ENCODE measurements at regions not wholly inside any gene's neighbourhood (a gene's known extent, or its start where the extent isn't known, plus 50 kb on each side); places are given as distances from the start of the nearest gene placed in this dataset.
A peak's percentile ranks its signal among the peaks of the same experiment; 100 is the strongest.

DNA sequence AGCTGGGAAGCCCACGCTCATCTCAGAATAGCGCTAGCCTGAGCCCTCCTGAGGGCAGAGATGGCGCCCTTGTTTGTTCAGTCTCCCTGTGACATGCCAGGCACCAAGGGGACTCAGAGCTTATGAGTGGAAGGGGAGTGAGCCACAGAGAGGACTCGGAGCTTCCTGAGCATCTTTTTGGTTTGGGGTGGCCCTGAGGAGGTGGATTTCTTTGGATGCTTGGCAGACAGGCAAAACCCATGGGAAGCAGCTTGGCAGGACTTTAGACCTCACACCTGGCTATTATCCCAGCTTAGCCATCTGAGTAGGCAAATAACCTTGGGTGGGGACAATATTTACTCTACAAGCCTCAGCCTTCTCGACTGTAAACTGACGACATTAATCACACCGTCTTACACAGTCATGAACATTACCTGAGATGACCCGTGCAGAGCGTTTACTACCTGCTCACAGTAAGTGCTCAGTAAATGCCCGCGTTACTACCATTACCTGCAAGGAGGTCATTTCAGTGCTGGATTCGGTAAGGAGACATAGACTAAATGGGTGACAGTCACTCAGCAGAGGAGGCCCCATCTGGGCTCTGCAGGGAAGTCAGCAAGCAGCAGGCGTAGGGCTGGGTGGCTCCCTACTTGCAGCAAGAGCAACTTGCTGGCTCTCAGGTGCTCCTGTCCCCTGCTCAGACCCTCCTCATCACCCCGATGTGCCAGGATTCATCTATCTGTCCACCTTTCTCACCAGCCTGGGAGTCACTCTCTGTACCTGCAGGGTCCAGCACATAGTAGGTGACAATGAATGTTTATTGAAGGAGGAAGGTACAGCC is 54.9 kb downstream of the KLHDC7A start:
- no peak for DNase-seq

DNA sequence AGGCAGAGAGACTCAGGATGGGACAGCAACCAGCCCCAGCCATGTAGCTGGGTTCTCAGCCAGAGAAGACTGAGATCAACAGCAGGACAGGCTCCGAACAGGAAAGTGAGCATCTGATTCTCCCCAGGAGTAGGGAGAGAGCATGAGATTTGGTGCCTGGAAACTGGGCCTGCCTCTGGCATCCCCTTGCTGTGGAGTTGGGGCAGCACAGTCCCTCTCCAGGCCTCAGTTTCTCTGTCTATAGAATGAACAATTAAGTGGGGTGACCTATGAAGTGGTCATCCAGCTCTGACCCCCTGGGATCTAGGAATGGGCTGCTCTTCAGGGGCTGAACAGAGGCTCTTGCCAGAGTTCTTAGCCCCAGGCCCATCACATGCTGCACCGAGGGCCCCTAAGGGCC is 55.6 kb downstream of the KLHDC7A start:
- DNase-seq = no peak

DNA sequence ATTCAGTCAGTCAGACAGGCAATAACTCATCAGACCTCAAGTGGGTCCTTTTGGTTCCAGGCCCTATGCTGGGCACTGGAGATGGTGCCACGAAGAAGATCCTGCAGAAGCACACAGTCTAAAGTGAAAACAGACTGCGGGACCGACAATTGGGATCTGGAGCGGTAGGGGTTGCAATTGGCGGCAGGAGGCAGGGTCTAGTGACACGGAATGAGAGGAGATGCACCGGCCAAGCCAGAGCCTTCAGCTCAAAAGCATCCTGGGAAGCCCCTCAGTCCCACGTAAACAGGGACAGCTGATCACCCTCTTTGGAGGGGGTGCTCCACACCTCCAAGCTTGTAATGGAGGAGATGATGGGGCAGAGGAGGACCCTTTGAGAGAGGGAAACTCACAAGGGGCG is 56.2 kb downstream of the KLHDC7A start:
- DNase-seq = no peak

DNA sequence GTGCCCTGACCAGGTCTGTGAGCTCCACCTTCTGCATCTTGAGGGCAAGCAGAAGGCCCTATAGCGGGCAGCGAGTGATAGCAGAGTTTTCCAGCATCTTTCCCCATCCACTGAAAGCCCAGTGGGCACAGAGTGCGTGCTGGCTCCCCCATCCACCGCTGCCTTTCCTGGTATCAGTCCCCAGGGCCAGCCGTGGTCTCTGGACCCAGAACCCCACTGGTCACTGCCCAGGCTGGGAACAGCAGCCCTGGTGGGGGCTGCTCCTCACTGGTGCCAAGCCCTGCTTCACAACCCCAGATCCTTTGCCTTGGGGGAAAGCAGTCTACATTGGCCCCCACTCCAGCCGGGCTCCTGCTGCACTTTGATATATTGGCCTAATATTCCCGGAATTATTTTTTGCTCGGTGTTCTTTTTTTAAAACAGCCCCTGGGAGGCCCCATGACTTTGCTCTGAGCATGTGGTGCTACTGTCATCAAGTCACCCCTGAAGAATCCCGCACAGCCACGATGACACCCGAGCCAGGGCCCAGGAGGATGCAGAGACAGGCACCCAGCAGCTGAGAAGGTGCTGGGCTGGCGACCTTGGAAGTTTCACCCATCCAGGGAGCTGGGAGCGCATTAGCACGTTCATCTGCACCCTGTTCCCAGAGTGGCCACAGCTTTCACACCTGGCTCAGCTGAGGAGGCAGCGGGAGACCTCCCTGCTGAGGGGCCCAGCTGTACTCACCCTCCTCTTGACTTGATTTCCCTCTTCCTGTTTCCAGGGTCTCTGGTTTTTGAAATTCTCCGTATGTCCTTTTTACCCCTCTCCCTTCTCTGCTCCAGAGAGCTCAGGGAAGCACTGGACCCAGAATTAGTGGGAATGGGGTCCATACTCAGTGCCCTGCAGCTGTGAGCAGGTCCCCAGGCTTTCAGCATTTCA is 56.9 kb downstream of the KLHDC7A start:
- no peak for DNase-seq

DNA sequence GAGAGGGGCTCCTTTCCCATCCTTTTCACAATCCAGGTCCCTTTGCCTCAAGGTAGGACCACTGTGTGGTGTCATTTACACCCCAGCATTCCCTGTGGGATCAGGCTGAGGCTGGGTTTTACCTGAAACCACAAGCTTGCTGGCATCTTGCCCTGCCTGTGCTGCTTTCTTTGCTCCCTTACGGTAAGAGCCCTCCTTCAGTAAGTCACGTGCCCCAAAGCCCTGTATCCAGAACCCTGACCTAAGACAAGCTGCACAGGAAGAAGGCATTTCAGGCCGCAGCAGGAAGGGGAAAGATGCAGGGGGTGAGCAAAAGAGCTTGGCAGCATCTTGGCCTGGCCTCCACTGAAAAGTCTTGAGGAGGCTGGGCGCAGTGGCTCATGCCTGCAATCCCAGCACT is 58.4 kb downstream of the KLHDC7A start:
- no peak for DNase-seq

DNA sequence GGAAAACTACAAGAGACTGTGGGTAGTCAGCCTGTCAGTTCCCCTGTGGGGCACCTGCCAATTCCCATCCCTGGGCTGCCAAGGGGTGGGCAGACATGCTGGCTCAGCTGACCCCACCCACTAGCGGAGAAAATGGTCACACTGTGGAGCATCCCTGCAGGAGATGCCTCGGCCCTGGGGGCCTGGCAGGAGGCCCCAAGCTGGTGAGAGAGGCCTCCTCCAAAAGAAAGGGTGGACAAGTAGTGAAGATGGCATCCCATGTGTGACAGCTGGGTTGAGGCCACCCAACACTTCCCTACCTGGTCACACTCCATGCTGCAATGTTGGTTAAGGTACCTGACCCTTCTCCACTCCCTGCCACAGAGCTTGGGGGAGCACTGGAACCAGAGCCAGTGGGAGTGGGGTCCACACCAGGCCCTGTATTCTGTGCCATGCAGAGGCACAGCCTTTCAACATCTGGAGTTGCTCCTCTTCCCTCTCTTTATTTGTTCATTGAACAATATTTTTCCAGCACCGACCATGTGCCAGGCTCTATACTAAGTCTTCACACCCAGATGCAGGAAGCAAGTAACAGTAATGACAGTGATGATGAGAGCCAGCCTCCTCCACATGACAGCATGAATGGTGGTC is 59.5 kb downstream of the KLHDC7A start:
- no peak for DNase-seq

DNA sequence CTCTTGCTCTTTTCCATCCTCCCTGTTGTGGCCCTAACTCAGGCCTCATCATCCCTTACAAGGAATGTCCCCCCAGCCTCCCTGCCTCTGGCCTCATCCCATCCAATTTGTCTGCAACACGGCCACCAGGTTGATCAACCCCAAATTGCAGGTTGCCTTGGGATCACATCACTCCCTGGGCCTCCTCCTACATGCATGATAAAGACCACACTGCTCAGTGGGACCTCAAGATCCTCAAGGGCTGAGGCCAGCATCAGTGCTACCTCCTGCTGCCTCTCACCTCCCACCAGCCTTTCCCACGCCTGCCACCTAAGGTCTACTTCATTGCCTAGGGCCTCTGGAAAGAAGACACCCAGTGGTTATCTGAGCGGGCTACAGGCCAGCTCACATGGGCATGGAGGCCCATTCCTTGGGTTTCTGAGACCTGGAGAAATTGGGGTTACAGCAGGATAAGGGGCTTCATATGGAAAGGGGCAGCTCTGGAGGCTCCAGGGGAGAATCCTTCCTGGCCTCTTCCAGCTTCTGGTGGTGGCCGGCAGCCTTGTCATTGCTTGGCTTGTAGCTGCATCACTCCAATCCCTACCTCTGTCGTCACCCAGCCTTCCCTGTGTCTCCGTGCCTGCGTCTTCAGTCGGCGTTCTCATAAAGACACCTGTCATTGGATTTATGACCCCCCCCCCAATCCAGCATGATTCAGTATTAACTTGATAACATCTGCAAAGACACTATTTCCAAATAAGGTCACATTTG is 60.5 kb downstream of the KLHDC7A start:
- no peak for DNase-seq

DNA sequence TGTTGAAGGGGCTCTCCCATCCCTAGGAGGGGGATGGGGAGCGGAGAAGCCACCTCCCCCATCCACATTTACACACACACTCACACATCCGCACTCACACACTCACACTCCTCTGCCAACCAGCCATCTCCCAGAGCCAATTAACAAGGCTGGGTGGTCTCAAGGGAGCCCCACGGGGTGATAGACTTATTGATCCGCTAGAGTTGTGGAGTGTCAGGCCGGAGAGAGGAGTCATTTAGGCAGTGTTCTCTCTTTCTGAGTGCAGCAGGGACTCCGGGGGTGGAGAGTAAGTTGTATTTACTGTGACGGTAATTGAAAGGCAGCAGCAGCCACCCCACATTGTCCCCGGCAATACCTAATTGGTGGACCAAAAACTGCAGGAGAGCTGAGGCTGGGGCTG is 61.6 kb downstream of the KLHDC7A start:
- DNase-seq = no peak

DNA sequence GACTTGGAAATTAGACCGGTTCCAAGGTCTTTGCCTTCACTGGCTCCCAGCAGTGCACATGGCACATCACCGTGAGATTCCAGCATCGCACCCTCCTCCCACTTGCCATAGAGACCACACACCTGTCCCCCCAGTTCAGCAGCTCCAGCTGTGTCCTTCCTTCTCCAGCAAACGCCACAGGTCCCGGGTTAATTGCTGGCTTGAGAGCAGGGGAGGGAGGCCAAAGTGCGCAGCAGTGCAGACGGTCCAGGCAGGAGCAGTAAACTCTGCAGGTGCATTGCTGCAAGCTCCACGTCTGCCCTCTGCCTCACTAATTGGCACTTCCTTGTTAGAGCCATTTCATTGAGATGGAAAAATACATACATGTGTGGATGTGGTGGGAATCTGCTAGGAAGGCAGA is 65.3 kb downstream of the KLHDC7A start:
- DNase-seq = no peak

DNA sequence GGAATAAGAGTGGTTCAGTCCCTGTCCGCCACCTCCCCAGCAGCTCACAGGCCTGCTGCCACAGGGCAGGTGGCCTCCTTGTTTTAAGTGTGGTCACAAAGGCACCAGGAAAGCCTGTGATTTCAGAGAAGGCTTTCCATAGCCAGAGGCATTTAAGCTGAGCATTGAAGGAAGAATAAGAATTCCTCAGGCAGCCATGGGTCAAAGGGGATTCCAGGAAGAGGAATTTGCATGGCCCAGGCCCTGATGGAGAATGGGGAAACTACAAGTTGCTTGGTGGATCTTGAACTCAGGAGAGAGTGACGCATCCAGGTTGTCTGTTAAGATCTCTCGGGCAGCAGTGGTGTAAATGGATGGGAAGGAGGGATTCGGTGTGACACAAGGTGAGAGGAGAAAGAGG is 66.7 kb downstream of the KLHDC7A start:
- no peak for DNase-seq

DNA sequence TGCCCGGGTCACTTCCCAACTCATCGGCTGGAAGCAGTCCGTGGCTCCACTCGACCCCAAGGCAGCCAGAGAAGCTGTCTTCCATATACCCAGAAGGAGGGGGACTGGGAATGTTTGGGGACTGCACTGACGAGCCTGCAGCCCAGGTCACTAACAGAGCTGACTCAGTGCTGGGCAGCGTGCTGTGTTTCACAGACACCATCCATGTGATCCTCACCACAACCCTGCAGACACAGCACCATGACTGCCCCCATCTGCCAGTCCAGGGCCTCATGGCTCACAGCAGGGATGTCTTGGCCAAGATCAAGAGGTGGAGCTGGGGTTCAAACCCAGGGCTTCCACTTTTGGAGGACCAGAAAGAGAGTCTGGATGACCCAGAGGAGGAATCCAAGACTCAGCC is 67.9 kb downstream of the KLHDC7A start:
- DNase-seq = no peak

DNA sequence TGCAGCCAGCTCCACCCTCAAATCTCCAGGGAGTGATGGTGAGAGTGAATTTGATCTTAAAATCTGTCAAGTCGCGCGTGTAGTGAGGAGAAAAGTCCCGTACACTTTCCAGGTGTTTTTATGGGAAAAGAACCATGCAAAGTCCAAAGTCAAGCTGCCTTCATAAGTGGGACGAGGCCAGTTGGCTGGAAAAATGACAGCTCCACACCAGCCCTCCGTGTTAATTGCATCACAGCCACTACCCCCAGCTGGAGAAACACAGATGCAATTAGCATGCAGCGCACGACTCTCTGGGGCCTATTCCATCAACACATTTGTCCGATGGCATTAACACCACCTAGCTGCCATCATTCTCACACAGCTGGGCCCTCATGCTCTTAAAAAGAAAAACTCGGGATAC is 68.4 kb downstream of the KLHDC7A start:
- no peak for DNase-seq

DNA sequence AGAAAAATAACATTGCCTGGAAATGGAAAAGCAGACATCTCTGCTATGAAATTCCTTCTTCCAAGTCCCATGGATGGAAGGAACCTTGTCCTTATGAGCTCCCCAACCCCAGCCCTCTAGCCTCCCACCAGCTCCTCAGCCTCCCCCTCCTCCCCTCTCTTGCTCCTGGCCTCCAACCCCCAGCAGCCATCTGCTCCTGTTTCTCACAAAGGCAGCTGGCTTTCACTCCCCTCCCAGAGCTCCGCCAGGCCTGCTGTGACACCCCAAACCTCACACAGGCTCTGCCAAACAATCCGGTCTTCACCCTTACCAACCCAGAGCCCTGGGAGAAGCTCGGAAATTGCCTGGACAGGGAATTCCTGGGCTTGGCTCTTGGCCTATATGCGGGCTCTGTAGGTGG is 69.2 kb downstream of the KLHDC7A start:
- DNase-seq = no peak

DNA sequence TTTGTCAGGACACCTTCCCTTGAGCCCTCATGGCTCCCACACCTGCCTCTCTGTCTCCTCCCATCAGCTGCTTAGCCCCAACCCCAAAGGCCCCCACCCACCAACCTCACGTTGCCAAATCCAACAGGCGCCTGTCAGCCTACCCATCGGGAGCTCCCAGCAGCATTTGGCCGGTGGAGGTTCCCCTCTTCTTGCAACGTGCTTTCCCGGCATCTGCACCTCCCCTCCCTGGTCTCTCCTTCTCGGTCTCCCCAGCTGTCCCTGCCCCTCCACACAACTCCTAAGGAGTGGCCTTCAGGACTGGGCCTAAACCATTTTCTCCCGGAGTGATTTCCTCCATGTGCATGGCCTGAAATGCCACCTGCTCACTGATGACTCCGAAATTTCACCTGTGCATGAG is 71.9 kb downstream of the KLHDC7A start:
- DNase-seq = no peak

DNA sequence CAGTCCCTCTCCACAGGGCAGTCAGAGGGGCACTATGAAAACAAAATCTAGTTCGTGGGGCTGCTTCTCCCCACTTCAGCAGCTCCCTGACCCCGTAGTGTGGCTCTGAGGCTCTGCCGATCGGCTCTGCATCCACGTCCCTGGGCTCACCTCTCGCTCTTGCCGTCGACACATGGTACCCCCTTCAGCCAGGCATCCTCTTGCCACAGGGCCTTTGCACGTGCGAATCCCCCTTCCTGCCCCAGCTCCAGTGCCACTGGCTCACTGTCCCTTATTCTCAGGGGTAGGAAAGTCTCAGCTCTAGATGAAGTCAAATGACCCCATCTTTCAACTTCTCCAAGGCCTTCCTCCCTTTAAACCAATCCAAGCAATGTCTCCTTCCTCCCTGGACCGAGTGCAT is 72.7 kb downstream of the KLHDC7A start:
- no peak for DNase-seq

DNA sequence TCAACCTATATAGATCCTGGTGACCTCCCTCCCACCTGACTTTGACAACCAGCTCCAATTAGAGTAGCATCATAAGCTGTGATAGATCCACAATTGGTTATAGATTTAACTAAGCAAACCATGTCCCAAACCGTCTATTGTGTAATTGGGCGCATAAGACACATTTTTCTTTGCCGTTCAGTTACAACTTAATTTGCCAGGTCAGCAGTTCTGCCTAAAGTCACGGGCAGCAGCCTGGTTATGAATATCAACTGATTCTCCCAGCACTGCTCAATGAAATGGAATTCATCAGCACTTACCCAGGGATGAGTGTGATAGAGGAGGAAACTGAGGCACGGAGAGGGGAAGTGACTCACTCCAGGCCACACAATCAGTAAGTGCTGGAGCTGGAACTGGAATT is 73.4 kb downstream of the KLHDC7A start:
- no peak for DNase-seq

DNA sequence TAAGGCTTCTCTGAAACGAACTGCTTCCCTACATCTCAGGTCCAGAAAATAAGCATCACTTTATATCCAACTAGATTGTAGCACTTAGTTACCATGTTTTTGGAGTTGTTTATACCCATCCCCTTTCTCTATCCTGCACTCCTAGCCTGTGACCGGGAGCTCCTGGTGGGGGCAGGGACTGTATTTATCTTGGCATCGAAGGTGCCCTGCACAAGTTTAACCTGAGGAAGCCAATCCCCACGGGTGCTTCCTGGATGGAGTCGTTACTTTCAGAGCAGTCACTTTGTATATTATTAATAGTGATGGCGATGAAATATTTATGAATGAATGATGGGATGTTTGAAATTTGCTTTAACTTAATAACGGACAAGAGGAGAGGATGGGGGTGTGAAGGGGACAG is 73.9 kb downstream of the KLHDC7A start:
- no peak for DNase-seq

DNA sequence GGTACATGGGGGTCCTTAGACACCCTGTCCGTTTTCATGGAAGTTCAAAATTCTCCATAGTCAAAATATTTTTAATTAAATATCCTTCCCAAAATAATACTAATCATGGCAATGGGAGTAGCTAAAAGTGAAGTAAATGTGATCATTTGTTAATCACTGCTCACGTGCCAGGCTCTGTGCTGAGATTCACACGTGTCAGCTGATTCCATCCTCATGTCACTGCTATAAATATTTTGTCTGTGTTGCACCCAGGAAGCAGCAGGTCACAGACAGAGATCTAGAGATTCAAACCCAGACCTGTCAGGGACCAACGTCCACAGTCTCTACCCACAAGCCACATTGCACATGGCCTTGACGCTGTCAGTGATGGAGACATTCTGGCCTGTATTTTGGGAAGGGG is 74.3 kb downstream of the KLHDC7A start:
- no peak for DNase-seq

DNA sequence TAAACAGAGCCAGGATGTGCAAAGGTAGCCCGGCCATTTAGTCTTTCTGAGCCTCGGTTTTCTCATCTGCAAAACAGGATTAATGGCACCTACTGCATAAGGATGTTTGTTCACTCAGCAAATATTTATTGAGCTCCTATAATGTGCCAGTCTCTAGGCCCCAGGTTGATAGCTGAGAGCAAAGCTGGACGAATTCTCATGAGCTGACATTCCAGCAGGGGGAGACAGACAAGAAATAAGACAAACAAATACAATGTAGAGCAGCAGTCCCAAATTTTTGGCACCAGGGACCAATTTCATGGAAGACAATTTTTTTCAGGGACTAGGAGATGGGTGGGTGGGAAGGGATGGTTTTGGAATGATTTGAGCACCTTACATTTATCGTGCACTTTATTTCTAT is 74.3 kb upstream of the PAX7 start:
- no peak for DNase-seq

DNA sequence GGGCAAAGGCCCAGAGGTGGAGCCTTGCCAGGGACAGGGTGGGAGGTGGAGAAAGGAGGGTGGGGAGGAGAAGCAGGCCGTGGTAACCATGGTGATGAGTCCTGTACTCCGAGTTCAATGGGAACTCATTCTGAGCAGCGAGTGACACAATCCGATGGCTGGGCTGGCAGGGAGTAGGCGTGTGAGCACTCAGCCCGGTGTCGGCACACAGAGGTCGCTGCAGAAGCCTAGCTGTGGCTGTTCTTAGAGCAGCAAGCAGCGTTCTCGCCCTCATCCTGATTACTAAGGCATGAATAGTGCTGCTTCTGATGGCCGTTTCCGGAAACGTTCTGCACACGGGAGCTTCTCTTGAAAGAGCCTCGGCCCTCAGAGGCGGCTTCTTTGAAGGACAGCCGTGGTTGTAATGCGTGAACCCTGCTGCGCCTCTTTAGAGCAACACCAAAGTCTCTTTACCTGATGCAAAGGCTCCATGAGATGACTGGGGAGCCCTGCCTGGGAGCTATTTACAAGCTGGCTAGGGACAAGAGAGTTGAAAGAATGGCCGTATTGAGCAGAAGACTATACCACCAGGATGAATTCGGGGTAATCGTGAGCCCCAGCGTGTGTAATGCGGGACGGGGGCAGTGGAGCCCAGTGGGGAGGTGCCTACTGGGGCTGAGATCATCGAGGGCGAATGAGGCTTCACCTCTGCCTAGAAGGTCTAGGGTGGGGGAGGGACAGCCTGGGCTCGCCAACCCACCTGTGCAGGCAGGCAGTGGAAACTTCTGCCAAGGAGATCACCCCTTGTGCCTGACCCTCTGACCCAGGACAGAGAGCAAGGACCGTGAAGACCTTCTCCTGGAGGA is 72.8 kb upstream of the PAX7 start:
- peak; percentile 8 for DNase-seq

DNA sequence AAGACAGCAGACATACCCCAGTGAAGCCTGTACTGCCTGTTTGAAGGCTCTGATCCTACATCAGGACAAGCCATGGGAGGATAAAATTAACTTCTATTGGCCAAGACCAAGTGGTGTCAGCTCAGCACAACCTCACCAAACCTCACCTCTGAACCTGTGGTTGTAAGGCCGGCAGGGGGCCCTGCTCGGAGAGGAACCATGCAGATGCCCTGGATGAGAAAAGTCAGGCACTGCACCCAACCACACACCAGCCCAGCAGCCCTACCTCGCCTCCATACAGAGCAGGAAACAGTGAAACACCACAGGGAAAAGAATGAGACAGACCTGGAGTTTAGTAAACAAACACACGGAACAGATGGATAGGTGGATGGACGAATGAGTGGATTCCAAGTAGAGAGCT is 70.0 kb upstream of the PAX7 start:
- DNase-seq = no peak

DNA sequence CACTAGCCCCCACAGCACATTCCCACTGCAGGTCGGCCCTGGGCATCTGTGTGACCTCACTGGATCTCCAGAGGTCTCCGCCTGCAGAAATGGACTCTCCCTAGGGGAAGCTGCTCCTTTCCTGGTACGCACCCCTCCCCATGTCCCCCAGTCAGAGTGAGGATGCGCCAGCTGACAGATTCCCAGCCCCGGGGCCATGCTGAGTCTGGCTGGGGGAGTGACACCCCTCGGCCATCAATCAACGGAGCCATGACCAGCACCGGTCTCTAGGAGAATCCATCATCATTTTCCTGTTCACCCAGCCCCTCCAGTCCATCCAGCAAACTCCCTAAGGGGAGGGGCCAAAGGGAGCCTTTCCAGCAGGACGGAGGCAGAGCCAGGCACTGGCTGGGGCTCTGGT is 68.7 kb upstream of the PAX7 start:
- no peak for DNase-seq

Measured in stimulated activated CD4-positive, alpha-beta T cell treated with anti-CD3 and anti-CD28 coated beads, Interleukin-4, amount 100 ng/mL, for 24 hours (primary cell).